H1 (cell line): ENCODE measurements at regions not wholly inside any gene's neighbourhood (a gene's known extent, or its start where the extent isn't known, plus 50 kb on each side); places are given as distances from the start of the nearest gene placed in this dataset.

Experiments used
- CTCF ChIA-PET: fragments of 300-600 bp; sonication (Branson Sonifier 250); formaldehyde crosslinking; loops from one replicate; lab custom pipeline; 2021; ENCODE audit not compliant: partially characterized antibody; lab: Charles Lee
- POLR2A ChIA-PET: fragments of 300-600 bp; sonication (Branson Sonifier 250); formaldehyde crosslinking; loops from one replicate; lab custom pipeline; 2021; ENCODE audit warnings: inconsistent platforms; ENCODE audit not compliant: partially characterized antibody; lab: Charles Lee
- DNase-seq, 2 experiments: peaks; one replicate each; pipeline versions ENCODE4 v3.0.0 to v3.0.0-alpha.2; 2010 to 2022; ENCODE audit warnings: low spot score in 2 of 2, low read depth in 1 of 2, mixed read lengths in 1 of 2
- FAIRE-seq: peaks from 2 replicates; lab custom pipeline; 2011; peaks lifted over from hg19 to GRCh38; lab: Jason Lieb, UNC
- H2AFZ ChIP-seq: 2 replicates; pipeline ENCODE4 v1.8.1; 2012; ENCODE audit warnings: low read length, inconsistent platforms
- H2AK5ac ChIP-seq: 2 replicates; pipeline ENCODE4 v1.6.1; 2013; ENCODE audit warnings: low read depth, low read length
- H2BK120ac ChIP-seq: replicated peaks from 2 replicates; pipeline ENCODE3; 2013; ENCODE audit warnings: low read depth, low read length, inconsistent platforms
- H2BK12ac ChIP-seq: 2 replicates; pipeline ENCODE4 v1.6.1; 2013; ENCODE audit warnings: low read depth, low read length
- H2BK15ac ChIP-seq: 2 replicates; pipeline ENCODE4 v1.6.1; 2013; ENCODE audit warnings: low read length
- H2BK20ac ChIP-seq: 2 replicates; pipeline ENCODE4 v1.6.1; 2013; ENCODE audit warnings: low read length
- H2BK5ac ChIP-seq: 2 replicates; pipeline ENCODE4 v1.6.1; 2013; ENCODE audit warnings: low read depth, low read length
- H3K14ac ChIP-seq: 2 replicates; pipeline ENCODE4 v1.6.1; 2013; ENCODE audit warnings: inconsistent platforms; ENCODE audit not compliant: insufficient read length
- H3K18ac ChIP-seq: 2 replicates; pipeline ENCODE4 v1.6.1; 2013; ENCODE audit warnings: low read length; ENCODE audit errors: extremely low read depth
- H3K23ac ChIP-seq: 2 replicates; pipeline ENCODE4 v1.6.1; 2013; ENCODE audit warnings: inconsistent platforms; ENCODE audit not compliant: insufficient read length
- H3K23me2 ChIP-seq: 2 replicates; pipeline ENCODE4 v1.6.1; 2013; ENCODE audit warnings: low read depth, low read length
- H3K27ac ChIP-seq: 2 replicates; pipeline ENCODE4 v1.6.1; 2011; ENCODE audit warnings: low read depth, low read length, inconsistent platforms
- H3K27me3 ChIP-seq, 4 experiments: replicated peaks in 1 of 4; 1 replicate in 1 of 4; 2 replicates in 3 of 4; pipeline versions ENCODE4 v1.6.1 to v1.8.1; 2011 to 2013; ENCODE audit warnings: low read length in 3 of 4, mild to moderate bottlenecking in 3 of 4, inconsistent platforms in 2 of 4, mixed read lengths in 2 of 4, moderate library complexity in 1 of 4; ENCODE audit not compliant: control insufficient read depth in 3 of 4, insufficient read depth in 3 of 4; ENCODE audit errors: extremely low read depth in 1 of 4
- H3K36me3 ChIP-seq, 4 experiments: 2 replicates each; pipeline versions ENCODE4 v1.6.1 to v1.8.1; 2011 to 2013; ENCODE audit warnings: mild to moderate bottlenecking in 4 of 4, low read length in 3 of 4, moderate library complexity in 2 of 4, control low read depth in 1 of 4, inconsistent platforms in 1 of 4; ENCODE audit not compliant: insufficient read depth in 4 of 4, control insufficient read depth in 2 of 4
- H3K4ac ChIP-seq: replicated peaks from 2 replicates; pipeline ENCODE3; 2013; ENCODE audit warnings: low read length, low read depth, mixed read lengths, inconsistent platforms; ENCODE audit not compliant: insufficient read length
- H3K4me1 ChIP-seq, 4 experiments: replicated peaks in 1 of 4; 1 replicate in 1 of 4; 2 replicates in 3 of 4; pipeline versions ENCODE4 v1.6.1 to v1.8.1; 2011 to 2013; ENCODE audit warnings: low read length in 3 of 4, inconsistent platforms in 2 of 4, mixed read lengths in 1 of 4; ENCODE audit not compliant: insufficient read depth in 4 of 4, control insufficient read depth in 3 of 4
- H3K4me2 ChIP-seq, 2 experiments: 2 replicates each; pipeline versions ENCODE4 v1.6.1 to v1.8.1; 2011 to 2013; ENCODE audit warnings: low read depth in 2 of 2, low read length in 2 of 2, control low read depth in 1 of 2, inconsistent platforms in 1 of 2, mild to moderate bottlenecking in 1 of 2; ENCODE audit not compliant: insufficient read depth in 1 of 2
- H3K4me3 ChIP-seq, 4 experiments: fragments of 200-600, 300-600 bp in 1 of 4; sonication (generic), shearing (Covaris generic), sonication (Bioruptor Twin) in 1 of 4; 2 replicates each; pipeline versions ENCODE4 v1.5.1 to v1.8.1; 2011 to 2016; ENCODE audit warnings: low read length in 4 of 4, low read depth in 3 of 4, control low read depth in 2 of 4, inconsistent platforms in 2 of 4, mild to moderate bottlenecking in 2 of 4, mixed read lengths in 1 of 4, moderate library complexity in 1 of 4; ENCODE audit not compliant: insufficient read depth in 2 of 4; ENCODE audit errors: extremely low read depth in 1 of 4
- H3K56ac ChIP-seq: replicated peaks from 2 replicates; pipeline ENCODE3; 2013; ENCODE audit warnings: low read depth, mild to moderate bottlenecking, mixed read lengths, low read length, inconsistent platforms; ENCODE audit not compliant: insufficient read length
- H3K79me1 ChIP-seq: 2 replicates; pipeline ENCODE4 v1.6.1; 2013; ENCODE audit warnings: low read depth, low read length, control low read depth
- H3K79me2 ChIP-seq, 2 experiments: 2 replicates each; pipeline versions ENCODE4 v1.6.1 to v1.8.1; 2012 to 2013; ENCODE audit warnings: low read length in 2 of 2, mild to moderate bottlenecking in 2 of 2, inconsistent platforms in 1 of 2; ENCODE audit not compliant: insufficient read depth in 2 of 2, control insufficient read depth in 1 of 2
- H3K9ac ChIP-seq, 4 experiments: replicated peaks in 1 of 4; 1 replicate in 1 of 4; 2 replicates in 3 of 4; pipeline versions ENCODE4 v1.6.1 to v1.8.1; 2011 to 2013; ENCODE audit warnings: low read depth in 3 of 4, low read length in 3 of 4, control low read depth in 2 of 4, mild to moderate bottlenecking in 2 of 4, moderate library complexity in 2 of 4, inconsistent platforms in 1 of 4; ENCODE audit errors: extremely low read depth in 1 of 4
- H3K9me3 ChIP-seq, 2 experiments: 2 replicates each; pipeline versions ENCODE4 v1.6.1 to v1.8.1; 2012 to 2013; ENCODE audit warnings: mild to moderate bottlenecking in 2 of 2, moderate library complexity in 2 of 2, control low read depth in 1 of 2, inconsistent platforms in 1 of 2, low read depth in 1 of 2, low read length in 1 of 2, mixed read lengths in 1 of 2; ENCODE audit not compliant: insufficient read depth in 2 of 2
- H4K20me1 ChIP-seq, 2 experiments: replicated peaks in 1 of 2; 2 replicates each; pipeline versions ENCODE3 to v1.8.1; 2011 to 2013; ENCODE audit warnings: inconsistent platforms in 2 of 2, low read length in 2 of 2, mild to moderate bottlenecking in 1 of 2; ENCODE audit not compliant: insufficient read depth in 2 of 2, control insufficient read depth in 1 of 2
- H4K5ac ChIP-seq: 2 replicates; pipeline ENCODE4 v1.6.1; 2013; ENCODE audit warnings: low read length, low read depth, mixed read lengths, inconsistent platforms; ENCODE audit not compliant: insufficient read length
- H4K8ac ChIP-seq: 2 replicates; pipeline ENCODE4 v1.8.0; 2013; ENCODE audit warnings: mild to moderate bottlenecking, moderate library complexity, low read length, inconsistent platforms; ENCODE audit not compliant: insufficient read depth; ENCODE audit errors: extremely low read depth
- H4K91ac ChIP-seq: replicated peaks from 2 replicates; pipeline ENCODE3; 2013; ENCODE audit warnings: low read length, mixed read lengths, inconsistent platforms; ENCODE audit not compliant: insufficient read length
- ATF2 ChIP-seq: IDR thresholded peaks from 2 replicates; pipeline ENCODE4 v1.6.1; 2012; ENCODE audit warnings: low read length, inconsistent platforms
- BCL11A ChIP-seq, 2 experiments: IDR thresholded peaks; one replicate each; pipeline ENCODE4 v1.6.1; 2011; ENCODE audit warnings: low read depth in 2 of 2, low read length in 2 of 2, mild to moderate bottlenecking in 2 of 2
- BRCA1 ChIP-seq: IDR thresholded peaks from 2 replicates; pipeline ENCODE4 v1.6.1; 2012; ENCODE audit warnings: low read depth, low read length, improper control_type of control experiment
- CBX8 ChIP-seq: fragments of 300-800, 300-1000 bp; sonication (generic); IDR thresholded peaks from 2 replicates; pipeline ENCODE4 v1.7.1; 2016; ENCODE audit warnings: low read depth, low read length, borderline replicate concordance
- EGR1 ChIP-seq: IDR thresholded peaks from 2 replicates; pipeline ENCODE4 v1.6.1; 2011; ENCODE audit warnings: low read depth, low read length, borderline replicate concordance
- EP300 ChIP-seq, 2 experiments: IDR thresholded peaks; 1 replicate in 1 of 2; 2 replicates in 1 of 2; pipeline ENCODE4 v1.6.1; 2011 to 2012; ENCODE audit warnings: low read depth in 2 of 2, low read length in 2 of 2, mild to moderate bottlenecking in 2 of 2, borderline replicate concordance in 1 of 2, inconsistent platforms in 1 of 2, moderate library complexity in 1 of 2
- KDM1A ChIP-seq: fragments of 200-600, 300-600 bp; sonication (generic); IDR thresholded peaks from 2 replicates; pipeline ENCODE4 v1.7.1; 2016; ENCODE audit warnings: mild to moderate bottlenecking, low read length, borderline replicate concordance
- RBBP5 ChIP-seq: IDR thresholded peaks from 2 replicates; pipeline ENCODE4 v1.7.1; 2012; ENCODE audit warnings: low read depth, mild to moderate bottlenecking, inconsistent platforms, low read length, moderate library complexity, borderline replicate concordance
- RFX5 ChIP-seq: IDR thresholded peaks from 2 replicates; pipeline ENCODE4 v1.6.1; 2011; ENCODE audit warnings: low read depth, low read length, improper control_type of control experiment, borderline replicate concordance
- RNF2 ChIP-seq: fragments of 200-900, 300-1000 bp; sonication (generic); IDR thresholded peaks from 2 replicates; pipeline ENCODE4 v1.7.1; 2016; ENCODE audit warnings: borderline replicate concordance, low read depth, mild to moderate bottlenecking, antibody characterized with exemption, low read length; ENCODE audit not compliant: poor library complexity, severe bottlenecking; ENCODE audit errors: missing control alignments
- USF2 ChIP-seq: IDR thresholded peaks from 2 replicates; pipeline ENCODE4 v1.6.1; 2011; ENCODE audit warnings: low read length, improper control_type of control experiment
- WGBS, 2 experiments: shearing (Covaris generic) in 1 of 2; methylation state at CpG; one replicate each; pipeline versions ENCODE4 v1.1.6 to v1.1.7; 2013 to 2015; ENCODE audit warnings: low lambda C conversion rate in 2 of 2, mixed read lengths in 2 of 2, inconsistent platforms in 1 of 2, low coverage in 1 of 2, missing lambda C conversion rate in 1 of 2; ENCODE audit not compliant: insufficient replicate concordance in 2 of 2, insufficient coverage in 1 of 2, insufficient read length in 1 of 2; ENCODE audit errors: extremely low coverage in 1 of 2, missing lambda C conversion rate in 1 of 2; 5-methylcytosine and 5-hydroxymethylcytosine counted together

DNA sequence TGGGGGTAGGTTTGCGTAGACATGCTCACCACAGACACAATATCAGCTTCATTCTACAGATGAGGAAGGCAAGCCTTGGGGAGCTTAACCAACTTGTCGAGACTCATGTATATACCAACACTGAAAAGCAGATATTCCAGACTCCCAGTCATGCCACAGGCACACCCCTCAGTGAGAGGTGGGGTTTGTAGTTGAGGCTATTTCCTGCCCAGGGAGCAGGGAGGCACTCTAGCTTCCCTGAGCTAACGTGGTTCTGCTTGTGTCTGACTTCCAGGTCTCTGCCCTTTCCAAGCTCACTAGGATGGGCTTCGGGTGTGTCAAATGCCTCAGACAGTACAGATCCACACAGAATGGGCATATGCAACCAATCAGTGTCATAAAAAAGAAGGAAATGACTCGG lies 122.3 kb upstream of the RUNX1 start:
- Histone ChIP-seq H3K79me1 (no peaks in the 10 kb centered on the region), H2BK15ac (no peak overlapping the region), H2BK120ac (no peak overlapping the region), H2BK5ac (no peak overlapping the region), H3K56ac (no peak overlapping the region), H3K27ac (no peak overlapping the region), H3K4me3 (no peak overlapping the region), H2AFZ (no peak overlapping the region), H4K91ac (no peak overlapping the region), H3K4me2 (no peak overlapping the region), H2AK5ac (no peak overlapping the region), H2BK20ac (no peak overlapping the region), H4K8ac (no peak overlapping the region), H3K14ac (no peak overlapping the region), H3K79me2 (no peaks in the 10 kb centered on the region), H3K23ac (no peak overlapping the region), H4K20me1 (no peaks in the 10 kb centered on the region), H3K4ac (no peak overlapping the region), H3K27me3 (no peaks in the 10 kb centered on the region), H4K5ac (no peak overlapping the region), H3K23me2 (no peaks in the 10 kb centered on the region), H3K18ac (no peak overlapping the region), H2BK12ac (no peak overlapping the region), H3K9ac (no peak overlapping the region), H3K36me3 (no peaks in the 10 kb centered on the region), H3K9me3 (no peaks in the 10 kb centered on the region), H3K4me1 (peaks cover 0 to 4% (median 2%) of the 10 kb centered on the region in 4 experiments; a peak in 4 of 7 replicates)
- no peak for FAIRE-seq
- ChIA-PET POLR2A (no interaction called here), CTCF (interaction anchor here (0.9 to 1.2 kb wide), 2 partner anchors 51 to 85 kb away, joined by 3 to 4 read pairs; no protein-coding TSS in a partner anchor)
- 76% methylated on average over 5 of the region's 5 CpGs; no CpG with 5 or more reads in 1 of the 2 experiments for WGBS, 2 experiments
- no peak for DNase-seq
- TF ChIP-seq EP300 (IDR thresholded peaks at IDR 0.05; ENCODE audit: borderline replicate concordance in 1 of 2, low read depth in 2 of 2, low read length in 2 of 2), result no peak
- no peak for TF ChIP-seq BRCA1
- no peak for TF ChIP-seq BCL11A (IDR thresholded peaks at IDR 0.05; ENCODE audit: low read depth in 2 of 2, low read length in 2 of 2)
- TF ChIP-seq CBX8, result no peak
- no peak for TF ChIP-seq RFX5
- no peak for TF ChIP-seq RBBP5
- TF ChIP-seq USF2, result no peak
- no peak for TF ChIP-seq ATF2
- TF ChIP-seq RNF2, result no peak
- TF ChIP-seq EGR1, result no peak
- no peak for TF ChIP-seq KDM1A
